Testis (tissue), 2 donors: ENCODE measurements at regions not wholly inside any gene's neighbourhood (a gene's known extent, or its start where the extent isn't known, plus 50 kb on each side); places are given as distances from the start of the nearest gene placed in this dataset.

Experiments
- DNase-seq: peaks from one replicate; pipeline ENCODE4 v3.0.0-alpha.2; 2019
- H3K27ac ChIP-seq, 2 donors: fragments of 200-600 bp; sonication (generic); one replicate each; pipeline ENCODE4 v1.5.1; 2019
- H3K27me3 ChIP-seq: fragments of 200-600 bp; sonication (generic); one replicate; pipeline ENCODE4 v1.5.1; 2019
- H3K36me3 ChIP-seq: fragments of 200-600 bp; sonication (generic); one replicate; pipeline ENCODE4 v1.5.1; 2017; ENCODE audit warnings: low read depth; ENCODE audit errors: missing control alignments
- H3K4me1 ChIP-seq: fragments of 200-600 bp; sonication (generic); one replicate; pipeline ENCODE4 v1.5.1; 2019
- H3K4me3 ChIP-seq, 2 donors: fragments of 200-600 bp; sonication (generic); one replicate each; pipeline ENCODE4 v1.5.1; 2017 to 2019
- H3K9me3 ChIP-seq: fragments of 200-600 bp; sonication (generic); one replicate; pipeline ENCODE4 v1.5.1; 2017
- POLR2A ChIP-seq: fragments of 450-650 bp; IDR thresholded peaks from one replicate; pipeline ENCODE4 v1.6.1; 2017; ENCODE audit warnings: antibody characterized with exemption, mild to moderate bottlenecking, moderate library complexity
- WGBS, 2 donors: methylation state at CpG; one replicate each; pipeline ENCODE4 v1.1.5; 2018; 5-methylcytosine and 5-hydroxymethylcytosine counted together
- intact Hi-C: fragments of 100-400 bp; cut with DNase I; formaldehyde crosslinking; loops from one replicate; pipeline ENCODE4 v1.15.1; 2023; ENCODE audit warnings: low total_unique reads
- TF ChIP-seq, protein P1 (sequence below), 3 experiments: fragments of 450-650 bp in 2 of 3; fragments of 200-600 bp in 1 of 3; sonication (generic) in 1 of 3; IDR thresholded peaks; one replicate each; pipeline ENCODE4 v1.5.1; 2016 to 2019; ENCODE audit warnings: antibody characterized with exemption in 3 of 3, mild to moderate bottlenecking in 2 of 3, moderate library complexity in 1 of 3

- no peaks in the 10 kb centered on the region for H3K36me3 ChIP-seq
- no peak overlapping the region for H3K4me3 ChIP-seq
- WGBS, 2 donors = 83 to 100% methylated on average over 1 of the region's 1 CpG
- H3K27me3 ChIP-seq = no peaks in the 10 kb centered on the region
- DNase-seq = no peak
- no peaks in the 10 kb centered on the region for H3K9me3 ChIP-seq
- no peak overlapping the region for H3K27ac ChIP-seq
- TF ChIP-seq, protein P1, sequence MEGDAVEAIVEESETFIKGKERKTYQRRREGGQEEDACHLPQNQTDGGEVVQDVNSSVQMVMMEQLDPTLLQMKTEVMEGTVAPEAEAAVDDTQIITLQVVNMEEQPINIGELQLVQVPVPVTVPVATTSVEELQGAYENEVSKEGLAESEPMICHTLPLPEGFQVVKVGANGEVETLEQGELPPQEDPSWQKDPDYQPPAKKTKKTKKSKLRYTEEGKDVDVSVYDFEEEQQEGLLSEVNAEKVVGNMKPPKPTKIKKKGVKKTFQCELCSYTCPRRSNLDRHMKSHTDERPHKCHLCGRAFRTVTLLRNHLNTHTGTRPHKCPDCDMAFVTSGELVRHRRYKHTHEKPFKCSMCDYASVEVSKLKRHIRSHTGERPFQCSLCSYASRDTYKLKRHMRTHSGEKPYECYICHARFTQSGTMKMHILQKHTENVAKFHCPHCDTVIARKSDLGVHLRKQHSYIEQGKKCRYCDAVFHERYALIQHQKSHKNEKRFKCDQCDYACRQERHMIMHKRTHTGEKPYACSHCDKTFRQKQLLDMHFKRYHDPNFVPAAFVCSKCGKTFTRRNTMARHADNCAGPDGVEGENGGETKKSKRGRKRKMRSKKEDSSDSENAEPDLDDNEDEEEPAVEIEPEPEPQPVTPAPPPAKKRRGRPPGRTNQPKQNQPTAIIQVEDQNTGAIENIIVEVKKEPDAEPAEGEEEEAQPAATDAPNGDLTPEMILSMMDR (IDR thresholded peaks at IDR 0.05) = no peak
- TF ChIP-seq POLR2A = no peak
- intact Hi-C loops = no loop called here
- no peaks in the 10 kb centered on the region for H3K4me1 ChIP-seq
These were observed 1369.1 kb downstream of the EPHA7 start for GRCh38 chr6:92050216-92050615.

- DNase-seq = no peak
- no peaks in the 10 kb centered on the region for H3K36me3 ChIP-seq
- whole genome bisulfite sequencing, 2 donors = 93 to 95% methylated on average over 4 of the region's 4 CpGs
- no peak overlapping the region for H3K4me3 ChIP-seq
- H3K9me3 ChIP-seq = no peaks in the 10 kb centered on the region
- H3K27me3 ChIP-seq = no peaks in the 10 kb centered on the region
- intact Hi-C loops = no loop called here
- no peak for TF ChIP-seq POLR2A
- TF ChIP-seq, protein P1 (IDR thresholded peaks at IDR 0.05) = no peak
- H3K4me1 ChIP-seq = no peaks in the 10 kb centered on the region
- no peak overlapping the region for H3K27ac ChIP-seq
These were observed 1371.5 kb downstream of the EPHA7 start for GRCh38 chr6:92047860-92048259.

GRCh38 chr6:92047152-92047850 is 1372.1 kb downstream of the EPHA7 start:
- Histone ChIP-seq H3K4me1 (no peaks in the 10 kb centered on the region), H3K36me3 (no peaks in the 10 kb centered on the region), H3K4me3 (no peak overlapping the region), H3K9me3 (no peaks in the 10 kb centered on the region), H3K27ac (no peak overlapping the region), H3K27me3 (no peaks in the 10 kb centered on the region)
- no peak for TF ChIP-seq POLR2A
- TF ChIP-seq, protein P1 (IDR thresholded peaks at IDR 0.05) = no peak
- 80 to 86% methylated on average over 4 of the region's 4 CpGs for WGBS, 2 donors
- no peak for DNase-seq
- intact Hi-C loops = no loop called here

DNA sequence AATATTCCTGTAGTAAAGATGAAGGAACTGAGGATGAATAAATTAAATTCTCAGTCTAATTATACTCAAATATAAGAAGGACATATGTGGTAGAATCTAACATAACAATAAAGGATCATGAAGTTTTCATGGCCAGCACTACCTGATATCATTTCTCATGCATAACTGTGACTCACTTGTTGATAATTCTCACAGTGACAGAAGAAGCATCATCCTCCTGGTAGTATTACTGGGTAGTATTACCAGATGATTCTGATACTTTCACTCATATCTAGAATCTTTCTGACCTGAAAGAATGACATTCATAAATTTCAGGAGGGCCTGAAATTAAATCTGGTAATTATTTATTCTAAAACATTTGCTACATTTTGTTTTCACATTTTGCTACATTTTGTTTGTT is 1375.0 kb downstream of the EPHA7 start:
- no peaks in the 10 kb centered on the region for H3K9me3 ChIP-seq
- no peaks in the 10 kb centered on the region for H3K27me3 ChIP-seq
- DNase-seq = no peak
- no peak overlapping the region for H3K4me3 ChIP-seq
- no peaks in the 10 kb centered on the region for H3K4me1 ChIP-seq
- no peaks in the 10 kb centered on the region for H3K36me3 ChIP-seq
- intact Hi-C loops = no loop called here
- H3K27ac ChIP-seq = no peak overlapping the region
- TF ChIP-seq, protein P1 (IDR thresholded peaks at IDR 0.05) = no peak
- TF ChIP-seq POLR2A = no peak

GRCh38 chr6:92043777-92044176 is 1375.6 kb downstream of the EPHA7 start:
- H3K4me3 ChIP-seq = no peak overlapping the region
- no peaks in the 10 kb centered on the region for H3K9me3 ChIP-seq
- H3K36me3 ChIP-seq = no peaks in the 10 kb centered on the region
- H3K4me1 ChIP-seq = no peaks in the 10 kb centered on the region
- WGBS, 2 donors = 83 to 89% methylated on average over 3 of the region's 3 CpGs
- TF ChIP-seq, protein P1 (IDR thresholded peaks at IDR 0.05) = no peak
- no peak for TF ChIP-seq POLR2A
- H3K27me3 ChIP-seq = no peaks in the 10 kb centered on the region
- intact Hi-C loops = no loop called here
- DNase-seq = no peak
- no peak overlapping the region for H3K27ac ChIP-seq
